ENCODE measurements at regions not wholly inside any gene's neighbourhood (a gene's known extent, or its start where the extent isn't known, plus 50 kb on each side); places are given as distances from the start of the nearest gene placed in this dataset.

GRCh38 chr6:47134476-47135189, 92.5 kb upstream of the ADGRF1 start (continued):
- TF ChIP-seq MCM3 (IDR thresholded peaks at IDR 0.05) (no peak), STAG1 (CRISPR knock-in tag; IDR thresholded peaks at IDR 0.05; ENCODE audit: borderline replicate concordance) (no peak), MAX (CRISPR knock-in tag; IDR thresholded peaks at IDR 0.05) (no peak), FIP1L1 (IDR thresholded peaks at IDR 0.05; ENCODE audit: low read depth, low read length, poor library complexity, severe bottlenecking) (no peak), ZNF274 (IDR thresholded peaks at IDR 0.05; ENCODE audit: borderline replicate concordance, low read depth, low read length) (no peak), HEY1 (CRISPR knock-in tag; IDR thresholded peaks at IDR 0.05; ENCODE audit: borderline replicate concordance) (no peak), SMAD3 (CRISPR knock-in tag; conservative IDR thresholded peaks at IDR 0.05) (peak; percentile 58; the same call in 1 of the 2 replicates), EZH2 (IDR thresholded peaks at IDR 0.05; ENCODE audit: borderline replicate concordance, low read depth, low read length) (no peak), XRCC3 (IDR thresholded peaks at IDR 0.05) (no peak), FOXK1 (CRISPR knock-in tag; IDR thresholded peaks at IDR 0.05; ENCODE audit: borderline replicate concordance) (no peak), MYNN (IDR thresholded peaks at IDR 0.05) (peak; percentile 64; the same call in 1 of the 2 replicates), MYNN (CRISPR knock-in tag; IDR thresholded peaks at IDR 0.05) (no peak), HDGF (IDR thresholded peaks at IDR 0.05) (no peak), NFRKB (IDR thresholded peaks at IDR 0.05; ENCODE audit: low read depth) (no peak; the same call in none of the 2 replicates), CTCFL (IDR thresholded peaks at IDR 0.05; ENCODE audit: borderline replicate concordance, insufficient read depth, low read depth, low read length, poor library complexity, severe bottlenecking) (no peak), ZNF76 (CRISPR knock-in tag; IDR thresholded peaks at IDR 0.05; ENCODE audit: borderline replicate concordance) (no peak), RFX1 (IDR thresholded peaks at IDR 0.05) (peak; percentile 74), CREB1 (IDR thresholded peaks at IDR 0.05) (peak; percentile 82; the same call in 1 of the 2 replicates), CREB1 (CRISPR knock-in tag; IDR thresholded peaks at IDR 0.05) (no peak), ZNF175 (CRISPR knock-in tag; IDR thresholded peaks at IDR 0.05; ENCODE audit: low read depth) (no peak), CREB3 (tag; conservative IDR thresholded peaks at IDR 0.05; ENCODE audit: low read depth) (no peak), ZNF444 (CRISPR knock-in tag; IDR thresholded peaks at IDR 0.05) (no peak), SP2 (IDR thresholded peaks at IDR 0.05; ENCODE audit: extremely low read depth, low read depth, low read length, poor library complexity, severe bottlenecking) (no peak), TSC22D4 (tag; IDR thresholded peaks at IDR 0.05) (no peak), HNRNPUL1 (IDR thresholded peaks at IDR 0.05; ENCODE audit: low read length) (no peak), ZKSCAN8 (CRISPR knock-in tag; IDR thresholded peaks at IDR 0.05) (no peak)
